AG10803 (cell line): ENCODE measurements at regions not wholly inside any gene's neighbourhood (a gene's known extent, or its start where the extent isn't known, plus 50 kb on each side); places are given as distances from the start of the nearest gene placed in this dataset.

Experiments
- DNase-seq: peaks from one replicate; pipeline ENCODE4 v3.0.0; 2010; ENCODE audit warnings: low read depth
- H3K4me3 ChIP-seq: 2 replicates; pipeline ENCODE4 v1.5.1; 2011; ENCODE audit warnings: mild to moderate bottlenecking, low read length, control low read depth
- CTCF ChIP-seq: conservative IDR thresholded peaks from 2 replicates; pipeline ENCODE4 v1.5.1; 2011; ENCODE audit warnings: mild to moderate bottlenecking, low read length, control low read depth, inconsistent platforms

- H3K4me3 ChIP-seq: no peak overlapping the region
- no peak for DNase-seq
- TF ChIP-seq CTCF: no peak
Observed at GRCh38 chr14:22407033-22407432, 182.0 kb downstream of the DAD1 start.

GRCh38 chr14:22405201-22405600 is 183.8 kb downstream of the DAD1 start:
- DNase-seq: no peak
- no peak overlapping the region for H3K4me3 ChIP-seq

GRCh38 chr14:22403296-22403695 is 185.7 kb downstream of the DAD1 start:
- no peak overlapping the region for H3K4me3 ChIP-seq
- DNase-seq: no peak
- no peak for TF ChIP-seq CTCF

More at GRCh38 chr14:22405201-22405600, 183.8 kb downstream of the DAD1 start:
- no peak for TF ChIP-seq CTCF

GRCh38 chr14:22400655-22401259 is 188.3 kb downstream of the DAD1 start:
- DNase-seq: no peak
- H3K4me3 ChIP-seq: no peak overlapping the region
- TF ChIP-seq CTCF: no peak

GRCh38 chr14:22399776-22400175 is 189.2 kb downstream of the DAD1 start:
- no peak for TF ChIP-seq CTCF
- no peak for DNase-seq

GRCh38 chr14:22397221-22397737 is 191.7 kb downstream of the DAD1 start:
- H3K4me3 ChIP-seq: no peak overlapping the region
- DNase-seq: no peak
- no peak for TF ChIP-seq CTCF

More at GRCh38 chr14:22399776-22400175, 189.2 kb downstream of the DAD1 start:
- no peak overlapping the region for H3K4me3 ChIP-seq

- DNase-seq: no peak
- no peak overlapping the region for H3K4me3 ChIP-seq
- TF ChIP-seq CTCF: no peak
Observed at GRCh38 chr14:22395803-22396202, 193.2 kb downstream of the DAD1 start.
